ACC112 (cell line): ENCODE measurements at regions not wholly inside any gene's neighbourhood (a gene's known extent, or its start where the extent isn't known, plus 50 kb on each side); places are given as distances from the start of the nearest gene placed in this dataset.
A peak's percentile ranks its signal among the peaks of the same experiment; 100 is the strongest.

Experiments used
- H2AFZ ChIP-seq: fragments of 200-600 bp; sonication (generic); one replicate; pipeline ENCODE4 v1.6.0; 2017; ENCODE audit warnings: antibody characterized with exemption, low read length; ENCODE audit not compliant: unreplicated experiment
- H3K27ac ChIP-seq: fragments of 200-600 bp; sonication (generic); 2 replicates; pipeline ENCODE4 v1.5.1; 2014; ENCODE audit warnings: low read depth, mild to moderate bottlenecking, antibody characterized with exemption, low read length, moderate library complexity
- H3K27me3 ChIP-seq: fragments of 200-600 bp; sonication (generic); 2 replicates; pipeline ENCODE4 v1.6.1; 2014; ENCODE audit warnings: mild to moderate bottlenecking, antibody characterized with exemption, low read length, moderate library complexity, mixed read lengths; ENCODE audit not compliant: insufficient read depth
- H3K36me3 ChIP-seq: fragments of 200-600 bp; sonication (generic); 2 replicates; pipeline ENCODE4 v1.6.1; 2016; ENCODE audit warnings: mild to moderate bottlenecking, antibody characterized with exemption, low read length, moderate library complexity, mixed read lengths; ENCODE audit not compliant: insufficient read depth
- H3K4me1 ChIP-seq: fragments of 200-600 bp; sonication (generic); one replicate; pipeline ENCODE4 v1.6.1; 2016; ENCODE audit warnings: low read length, mixed read lengths; ENCODE audit not compliant: insufficient read depth, unreplicated experiment, control insufficient read depth
- H3K4me3 ChIP-seq: fragments of 200-600 bp; sonication (generic); 2 replicates; pipeline ENCODE4 v1.5.1; 2014; ENCODE audit warnings: mild to moderate bottlenecking, low read depth, low read length
- H3K79me2 ChIP-seq: fragments of 200-600 bp; sonication (generic); one replicate; pipeline ENCODE4 v1.6.0; 2016; ENCODE audit warnings: low read length; ENCODE audit not compliant: control insufficient read depth, unreplicated experiment, insufficient read depth

DNA sequence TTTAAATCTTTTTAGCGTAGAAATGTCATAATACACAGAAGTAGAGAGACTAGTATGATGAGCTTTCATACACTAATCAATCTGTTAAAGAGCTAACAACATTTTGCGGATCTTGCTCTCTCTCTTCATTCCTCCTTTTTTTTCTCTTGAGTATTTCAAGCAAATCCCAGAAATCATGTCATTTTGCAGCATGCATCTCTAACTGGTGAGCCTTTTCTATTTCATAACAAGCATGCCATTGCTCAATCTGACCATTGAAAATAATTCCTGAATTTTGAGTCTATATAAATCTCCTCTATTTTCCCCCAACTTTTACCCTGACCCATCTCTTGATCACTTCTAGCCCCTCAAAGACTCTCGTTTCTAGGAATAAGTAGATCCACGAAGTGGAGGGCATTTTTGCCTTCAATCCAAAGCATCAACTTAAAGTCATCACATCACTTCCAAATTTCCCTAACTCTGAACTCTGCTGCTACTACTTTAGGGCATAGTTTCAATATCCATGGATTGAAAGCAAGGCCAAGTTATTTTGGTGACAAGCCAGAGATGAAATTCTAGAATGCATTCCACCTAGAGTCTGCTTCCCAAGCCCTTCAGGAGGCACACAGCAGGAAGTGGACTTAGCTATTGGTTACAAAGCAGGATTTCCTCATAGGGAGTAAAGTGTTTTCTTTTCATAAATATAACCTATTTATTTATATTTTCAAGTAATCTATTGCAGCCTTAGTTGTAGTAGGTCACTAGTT lies 253.5 kb upstream of the ZPLD1 start:
- H3K27me3 ChIP-seq = no peaks in the 10 kb centered on the region
- H3K4me3 ChIP-seq = peak overlapping the region; percentile 12; the same call in 1 of the 2 replicates
- H3K4me1 ChIP-seq = peaks cover 41% of the 10 kb centered on the region
- H3K36me3 ChIP-seq = no peaks in the 10 kb centered on the region
- H3K27ac ChIP-seq = peak overlapping the region; percentile 90
- H3K79me2 ChIP-seq = no peaks in the 10 kb centered on the region
- peak overlapping the region; percentile 66 for H2AFZ ChIP-seq

DNA sequence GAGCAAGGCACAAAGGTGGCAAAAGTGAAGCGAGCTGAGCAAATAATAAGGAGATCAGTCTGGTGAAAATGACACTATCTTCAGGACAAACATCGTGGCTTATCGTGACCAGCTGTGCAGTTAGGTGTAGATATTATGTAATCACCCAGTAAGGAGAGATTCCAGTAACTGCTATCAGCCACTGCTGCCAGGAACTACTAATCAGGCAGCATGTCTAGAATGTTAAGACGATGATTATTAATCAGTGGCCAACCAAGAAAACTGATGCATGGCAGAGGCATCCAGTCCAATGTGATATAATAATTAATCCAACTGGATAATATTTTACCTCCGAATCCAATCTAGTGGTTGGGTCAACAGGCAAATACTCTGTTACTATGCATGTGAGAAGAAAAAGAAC lies 252.7 kb upstream of the ZPLD1 start:
- Histone ChIP-seq H3K79me2 (no peaks in the 10 kb centered on the region), H3K4me1 (peaks cover 41% of the 10 kb centered on the region), H3K36me3 (no peaks in the 10 kb centered on the region), H2AFZ (peak overlapping the region; percentile 49), H3K27me3 (no peaks in the 10 kb centered on the region), H3K4me3 (no peak overlapping the region), H3K27ac (peak overlapping the region; percentile 90)

DNA sequence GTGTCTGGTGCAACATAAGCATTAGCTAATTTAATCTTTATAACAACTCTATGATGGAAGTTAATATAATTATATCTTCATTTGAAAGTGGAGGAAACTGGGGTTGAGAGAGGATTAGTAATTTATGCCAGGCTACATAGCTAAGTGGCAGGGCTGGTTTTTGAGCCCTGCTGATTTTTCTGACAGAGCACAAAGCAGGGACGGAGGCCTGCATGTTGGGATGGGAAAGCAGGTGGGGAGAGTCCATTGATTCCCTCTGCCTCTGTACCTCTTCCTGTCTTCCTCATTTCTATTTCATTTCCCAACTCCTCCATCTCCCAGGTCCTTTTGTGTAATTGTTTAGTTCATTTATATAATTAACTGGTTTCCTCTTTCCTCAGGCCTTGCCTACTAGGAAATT lies 251.6 kb upstream of the ZPLD1 start:
- no peak overlapping the region for H2AFZ ChIP-seq
- no peaks in the 10 kb centered on the region for H3K27me3 ChIP-seq

DNA sequence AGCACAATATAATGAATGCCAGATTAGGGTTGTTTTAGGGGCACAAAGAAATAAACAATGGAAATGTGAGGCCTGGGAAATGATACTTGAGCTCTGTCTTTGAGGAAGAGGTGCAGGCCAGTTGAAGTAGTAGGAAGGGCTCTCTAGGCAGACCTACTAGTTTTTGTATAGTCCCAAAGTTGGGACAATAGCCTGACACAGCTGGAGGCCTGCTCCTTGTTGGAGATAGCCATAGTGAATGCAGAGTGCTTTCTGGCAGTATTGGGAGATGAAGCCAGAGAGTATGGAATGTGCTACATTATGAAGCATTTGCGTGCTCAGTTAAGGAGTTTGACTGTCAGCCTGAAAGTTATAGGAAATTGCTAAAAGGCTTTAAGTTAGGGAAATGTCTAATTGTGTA lies 251.2 kb upstream of the ZPLD1 start:
- no peaks in the 10 kb centered on the region for H3K36me3 ChIP-seq
- H2AFZ ChIP-seq = no peak overlapping the region
- H3K4me3 ChIP-seq = no peak overlapping the region
- no peak overlapping the region for H3K27ac ChIP-seq
- peaks cover 39% of the 10 kb centered on the region for H3K4me1 ChIP-seq
- no peaks in the 10 kb centered on the region for H3K27me3 ChIP-seq
- no peaks in the 10 kb centered on the region for H3K79me2 ChIP-seq

More for the DNA sequence above, 251.6 kb upstream of the ZPLD1 start:
- peaks cover 41% of the 10 kb centered on the region for H3K4me1 ChIP-seq
- no peaks in the 10 kb centered on the region for H3K79me2 ChIP-seq
- no peak overlapping the region for H3K27ac ChIP-seq
- no peaks in the 10 kb centered on the region for H3K36me3 ChIP-seq
- H3K4me3 ChIP-seq = no peak overlapping the region

DNA sequence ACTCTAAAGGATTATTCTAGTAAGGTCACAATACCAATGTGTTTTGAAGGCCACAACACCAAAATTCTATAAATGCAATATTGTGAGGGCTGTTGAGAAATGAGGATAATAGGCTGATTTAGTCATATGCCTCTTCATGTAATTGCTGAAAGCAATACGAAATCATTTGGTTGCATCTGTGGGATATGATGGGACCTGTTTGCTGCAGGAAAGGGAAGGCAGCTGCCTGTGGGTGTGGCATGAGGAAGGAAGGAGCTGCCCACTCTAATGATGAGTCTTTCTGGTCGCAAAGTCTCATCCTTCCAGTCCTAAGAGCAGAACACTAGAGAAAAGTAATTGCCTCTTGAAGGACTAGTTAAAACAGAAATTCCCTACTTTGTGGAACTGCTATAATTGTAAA lies 245.3 kb upstream of the ZPLD1 start:
- Histone ChIP-seq H3K79me2 (no peaks in the 10 kb centered on the region), H2AFZ (no peak overlapping the region), H3K36me3 (no peaks in the 10 kb centered on the region), H3K27me3 (no peaks in the 10 kb centered on the region), H3K4me1 (peaks cover 6% of the 10 kb centered on the region), H3K27ac (no peak overlapping the region), H3K4me3 (no peak overlapping the region)

DNA sequence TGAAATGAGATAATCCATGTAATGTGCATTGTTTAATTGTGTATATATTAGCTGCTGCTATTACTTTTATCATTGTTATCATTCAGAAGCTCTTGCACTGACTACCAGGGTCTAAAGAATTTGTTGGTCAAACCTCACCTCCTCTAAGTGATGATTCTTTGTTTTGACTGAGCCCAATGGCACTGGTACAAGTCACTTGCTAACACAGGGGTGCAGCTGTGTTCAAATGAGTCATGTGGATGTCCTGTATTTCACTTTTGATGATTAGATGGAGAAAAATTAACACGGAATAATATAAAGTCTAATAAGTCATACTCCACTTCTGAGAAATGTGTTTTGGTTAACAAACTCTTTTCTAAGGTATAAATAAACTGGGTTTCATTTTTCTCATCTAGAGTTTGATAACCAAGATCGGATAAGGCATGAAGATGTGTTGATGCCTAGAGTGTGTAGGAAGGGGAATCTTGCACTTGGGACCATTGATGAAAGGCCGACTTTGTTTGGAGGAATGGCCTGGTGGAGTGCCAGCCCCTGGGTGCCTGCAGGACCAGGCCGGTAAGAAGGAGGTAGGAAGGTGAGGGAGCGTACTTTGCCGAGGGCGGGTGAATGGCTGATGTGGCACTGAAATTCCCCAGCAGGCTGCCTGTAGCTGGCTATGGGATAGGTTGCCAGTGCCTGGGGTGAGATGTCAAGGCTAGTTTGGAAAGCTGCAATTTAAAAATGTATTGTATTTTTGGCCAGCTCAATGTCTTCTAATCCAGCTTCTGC lies 244.7 kb upstream of the ZPLD1 start:
- Histone ChIP-seq H3K27ac (no peak overlapping the region), H3K79me2 (no peaks in the 10 kb centered on the region), H3K4me3 (no peak overlapping the region), H3K36me3 (no peaks in the 10 kb centered on the region), H3K27me3 (no peaks in the 10 kb centered on the region), H3K4me1 (peaks cover 8% of the 10 kb centered on the region), H2AFZ (no peak overlapping the region)

DNA sequence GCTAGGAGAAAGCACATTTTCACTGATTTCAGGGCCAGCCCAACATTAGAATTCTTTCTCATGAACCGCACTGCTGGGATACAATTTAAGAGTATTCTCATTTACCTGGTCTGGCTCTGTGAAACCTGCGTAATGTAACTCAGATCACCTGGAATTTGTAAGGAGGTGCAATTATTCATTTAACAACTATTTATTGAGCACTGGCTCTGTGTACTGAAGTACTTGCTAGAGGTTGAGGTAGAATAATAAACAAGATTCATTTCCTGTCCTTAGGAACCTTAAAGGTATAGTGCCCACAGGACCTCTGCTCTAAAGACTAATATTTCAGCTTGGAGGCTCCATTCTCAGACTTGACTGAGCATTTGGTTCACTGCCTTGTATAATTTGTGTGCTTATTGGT lies 242.2 kb upstream of the ZPLD1 start:
- Histone ChIP-seq H3K4me3 (no peak overlapping the region), H3K27ac (no peak overlapping the region), H3K27me3 (no peaks in the 10 kb centered on the region)

DNA sequence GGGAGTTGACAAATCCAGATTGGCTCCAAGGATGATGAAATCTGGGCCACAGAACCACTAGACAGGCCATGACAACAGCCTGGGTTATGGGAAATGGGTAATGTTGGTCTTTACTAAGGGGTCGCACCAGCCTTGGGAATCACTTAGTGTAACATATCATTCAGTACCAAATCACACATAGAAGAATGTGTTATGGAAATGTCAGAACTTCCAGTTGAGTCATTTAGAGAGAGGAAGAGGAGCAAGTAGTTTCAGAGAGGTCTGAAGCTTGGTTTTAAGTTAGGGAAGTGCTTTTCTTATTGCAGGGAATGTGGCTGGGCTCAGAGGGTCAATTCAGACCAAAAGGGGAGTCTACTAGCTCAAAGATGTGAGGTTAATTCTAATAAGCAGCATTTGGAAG lies 241.6 kb upstream of the ZPLD1 start:
- Histone ChIP-seq H3K36me3 (no peaks in the 10 kb centered on the region), H3K4me1 (peaks cover 12% of the 10 kb centered on the region), H2AFZ (no peak overlapping the region), H3K79me2 (no peaks in the 10 kb centered on the region), H3K27ac (no peak overlapping the region), H3K4me3 (no peak overlapping the region), H3K27me3 (no peaks in the 10 kb centered on the region)

More for the DNA sequence above, 242.2 kb upstream of the ZPLD1 start:
- Histone ChIP-seq H3K36me3 (no peaks in the 10 kb centered on the region), H3K79me2 (no peaks in the 10 kb centered on the region), H2AFZ (no peak overlapping the region), H3K4me1 (peaks cover 12% of the 10 kb centered on the region)

DNA sequence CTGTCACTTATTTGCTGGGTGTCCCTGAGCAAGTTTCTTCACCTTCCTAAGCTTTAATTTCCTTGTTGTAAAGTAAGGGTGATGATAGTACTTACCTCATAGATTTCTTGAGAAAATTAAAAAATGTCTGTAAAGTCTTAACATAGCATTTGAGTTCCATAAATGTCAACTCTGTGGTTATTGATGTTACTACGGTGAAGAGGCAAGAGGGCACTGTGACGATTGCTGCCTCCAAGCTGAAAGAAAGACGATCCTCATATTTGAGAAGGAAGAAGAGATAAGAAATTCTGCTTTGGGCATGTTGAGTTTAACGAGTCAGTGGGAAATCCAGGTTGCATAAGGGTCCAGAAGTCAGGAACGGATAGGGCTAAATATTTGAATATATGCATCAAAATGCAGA lies 240.8 kb upstream of the ZPLD1 start:
- Histone ChIP-seq H3K79me2 (no peaks in the 10 kb centered on the region), H3K4me1 (peaks cover 12% of the 10 kb centered on the region), H3K4me3 (no peak overlapping the region), H2AFZ (no peak overlapping the region), H3K27me3 (no peaks in the 10 kb centered on the region), H3K27ac (no peak overlapping the region), H3K36me3 (no peaks in the 10 kb centered on the region)

DNA sequence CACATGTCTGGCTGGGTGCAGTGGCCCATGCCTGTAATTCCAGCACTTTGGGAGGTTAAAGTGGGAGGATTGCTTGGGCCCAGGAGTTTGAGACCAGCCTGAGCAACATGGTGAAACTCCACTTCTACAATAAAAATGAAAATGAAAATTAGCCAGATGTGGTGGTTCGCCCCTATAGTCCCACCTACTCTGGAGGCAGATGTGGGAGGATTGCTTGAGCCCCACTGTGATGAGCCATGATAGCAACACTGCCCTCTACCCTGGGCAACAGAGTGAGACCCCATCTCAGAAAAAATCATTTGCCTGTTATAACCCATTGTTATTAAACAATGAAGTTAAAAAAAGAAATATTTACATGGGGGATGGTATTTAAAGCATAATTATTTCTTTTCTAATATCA lies 240.1 kb upstream of the ZPLD1 start:
- no peaks in the 10 kb centered on the region for H3K36me3 ChIP-seq
- no peak overlapping the region for H3K4me3 ChIP-seq
- no peaks in the 10 kb centered on the region for H3K27me3 ChIP-seq
- H3K79me2 ChIP-seq = no peaks in the 10 kb centered on the region
- H2AFZ ChIP-seq = no peak overlapping the region
- no peak overlapping the region for H3K27ac ChIP-seq
- H3K4me1 ChIP-seq = peaks cover 10% of the 10 kb centered on the region
